ENCODE measurements at regions not wholly inside any gene's neighbourhood (a gene's known extent, or its start where the extent isn't known, plus 50 kb on each side); places are given as distances from the start of the nearest gene placed in this dataset.
"Not testable (repeated sequence)": the region's sequence is repeated elsewhere in the genome, so short reads cannot be mapped to it uniquely, and the experiment has no call there.

DNA sequence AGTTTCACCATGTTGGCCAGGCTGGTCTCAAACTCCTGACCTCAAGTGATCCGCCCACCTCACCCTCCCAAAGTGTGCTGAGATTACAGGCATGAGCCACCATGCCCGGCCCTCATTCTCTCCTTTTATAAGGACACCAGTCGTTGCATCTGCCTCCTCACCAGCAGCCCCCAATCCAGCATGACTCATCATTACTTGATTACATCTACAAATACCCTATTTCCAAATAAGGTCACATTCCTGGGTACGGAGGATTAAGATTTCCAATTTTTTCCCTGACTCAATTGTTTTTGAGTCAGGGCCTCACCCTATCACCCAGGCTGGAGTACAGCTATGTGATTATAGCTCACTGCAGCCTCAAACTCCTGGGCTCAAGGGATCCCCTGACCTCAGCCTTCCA lies 49.8 kb upstream of the DEFB108B start:
- TF ChIP-seq, protein P1, sequence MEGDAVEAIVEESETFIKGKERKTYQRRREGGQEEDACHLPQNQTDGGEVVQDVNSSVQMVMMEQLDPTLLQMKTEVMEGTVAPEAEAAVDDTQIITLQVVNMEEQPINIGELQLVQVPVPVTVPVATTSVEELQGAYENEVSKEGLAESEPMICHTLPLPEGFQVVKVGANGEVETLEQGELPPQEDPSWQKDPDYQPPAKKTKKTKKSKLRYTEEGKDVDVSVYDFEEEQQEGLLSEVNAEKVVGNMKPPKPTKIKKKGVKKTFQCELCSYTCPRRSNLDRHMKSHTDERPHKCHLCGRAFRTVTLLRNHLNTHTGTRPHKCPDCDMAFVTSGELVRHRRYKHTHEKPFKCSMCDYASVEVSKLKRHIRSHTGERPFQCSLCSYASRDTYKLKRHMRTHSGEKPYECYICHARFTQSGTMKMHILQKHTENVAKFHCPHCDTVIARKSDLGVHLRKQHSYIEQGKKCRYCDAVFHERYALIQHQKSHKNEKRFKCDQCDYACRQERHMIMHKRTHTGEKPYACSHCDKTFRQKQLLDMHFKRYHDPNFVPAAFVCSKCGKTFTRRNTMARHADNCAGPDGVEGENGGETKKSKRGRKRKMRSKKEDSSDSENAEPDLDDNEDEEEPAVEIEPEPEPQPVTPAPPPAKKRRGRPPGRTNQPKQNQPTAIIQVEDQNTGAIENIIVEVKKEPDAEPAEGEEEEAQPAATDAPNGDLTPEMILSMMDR (IDR thresholded peaks at IDR 0.05) = not testable (repeated sequence)
- not testable (repeated sequence) for TF ChIP-seq POLR2A (IDR thresholded peaks at IDR 0.05)

Measured in esophagus squamous epithelium (tissue), 4 donors.